DOHH2 (cell line): ENCODE measurements at regions not wholly inside any gene's neighbourhood (a gene's known extent, or its start where the extent isn't known, plus 50 kb on each side); places are given as distances from the start of the nearest gene placed in this dataset.
"Not testable (repeated sequence)": the region's sequence is repeated elsewhere in the genome, so short reads cannot be mapped to it uniquely, and the experiment has no call there.

Source experiments
- H3F3A ChIP-seq: fragments of 200-600 bp; sonication (generic), shearing (Covaris generic); 2 replicates; pipeline ENCODE4 v1.6.0; 2016; ENCODE audit warnings: antibody characterized with exemption, mild to moderate bottlenecking; ENCODE audit not compliant: control insufficient read depth, insufficient read depth
- H3K27ac ChIP-seq: fragments of 200-600 bp; sonication (generic); 2 replicates; pipeline ENCODE4 v1.5.1; 2014; ENCODE audit warnings: low read depth, mild to moderate bottlenecking, low read length, moderate library complexity
- H3K27me3 ChIP-seq: fragments of 200-600 bp; sonication (generic); 2 replicates; pipeline ENCODE4 v1.6.1; 2014; ENCODE audit warnings: mild to moderate bottlenecking, low read length, mixed read lengths; ENCODE audit not compliant: control insufficient read depth
- H3K36me3 ChIP-seq: fragments of 200-600 bp; sonication (generic); 2 replicates; pipeline ENCODE4 v1.6.1; 2014; ENCODE audit warnings: mild to moderate bottlenecking, low read length, moderate library complexity, mixed read lengths; ENCODE audit not compliant: control insufficient read depth
- H3K4me1 ChIP-seq: fragments of 200-600 bp; sonication (generic); 2 replicates; pipeline ENCODE4 v1.6.1; 2014; ENCODE audit warnings: mild to moderate bottlenecking, low read length, mixed read lengths; ENCODE audit not compliant: control insufficient read depth
- H3K4me2 ChIP-seq: fragments of 200-600 bp; sonication (generic); 2 replicates; pipeline ENCODE4 v1.6.0; 2014; ENCODE audit warnings: mild to moderate bottlenecking, low read length, moderate library complexity
- H3K4me3 ChIP-seq: fragments of 200-600 bp; sonication (generic); 2 replicates; pipeline ENCODE4 v1.5.1; 2014; ENCODE audit warnings: mild to moderate bottlenecking, low read length, mixed read lengths
- H3K79me2 ChIP-seq: fragments of 200-600 bp; sonication (generic); 2 replicates; pipeline ENCODE4 v1.6.1; 2014; ENCODE audit warnings: mild to moderate bottlenecking, low read length, mixed read lengths; ENCODE audit not compliant: control insufficient read depth
- H3K9me2 ChIP-seq: fragments of 200-600 bp; sonication (generic); replicated peaks from 2 replicates; pipeline ENCODE4 v1.6.1; 2014; ENCODE audit warnings: mild to moderate bottlenecking, low read length, mixed read lengths; ENCODE audit not compliant: control insufficient read depth
- H3K9me3 ChIP-seq: fragments of 200-600 bp; sonication (generic); 2 replicates; pipeline ENCODE4 v1.6.1; 2014; ENCODE audit warnings: antibody characterized with exemption, low read length, mixed read lengths; ENCODE audit not compliant: control insufficient read depth, insufficient read depth
- H4K20me1 ChIP-seq: fragments of 200-600 bp; sonication (generic); 2 replicates; pipeline ENCODE4 v1.6.0; 2014; ENCODE audit warnings: low read depth, mild to moderate bottlenecking, antibody characterized with exemption, low read length, moderate library complexity; ENCODE audit not compliant: control insufficient read depth, insufficient read depth
- CTCF ChIP-seq: fragments of 200-600 bp; sonication (generic); IDR thresholded peaks from one replicate; pipeline ENCODE4 v1.5.1; 2014; ENCODE audit warnings: antibody characterized with exemption, mild to moderate bottlenecking, low read depth, low read length; ENCODE audit not compliant: poor library complexity, severe bottlenecking
- EZH2phosphoT487 ChIP-seq: fragments of 200-600 bp; sonication (generic); IDR thresholded peaks from 2 replicates; pipeline ENCODE4 v1.6.1; 2017; ENCODE audit warnings: borderline replicate concordance, mild to moderate bottlenecking, antibody characterized with exemption, low read length, moderate library complexity, mixed read lengths

- no peaks in the 10 kb centered on the region for H3K36me3 ChIP-seq
- no peak overlapping the region for H3K4me2 ChIP-seq
- no peaks in the 10 kb centered on the region for H3K4me1 ChIP-seq
- no peak overlapping the region for H3K27ac ChIP-seq
- no peaks in the 10 kb centered on the region for H3F3A ChIP-seq
- no peaks in the 10 kb centered on the region for H4K20me1 ChIP-seq
- no peak overlapping the region for H3K4me3 ChIP-seq
- no peaks in the 10 kb centered on the region for H3K27me3 ChIP-seq
- H3K9me3 ChIP-seq: no peaks in the 10 kb centered on the region
- H3K79me2 ChIP-seq: no peaks in the 10 kb centered on the region
- H3K9me2 ChIP-seq: no peaks in the 10 kb centered on the region
- no peak for TF ChIP-seq CTCF
- TF ChIP-seq EZH2phosphoT487: no peak
Measured at GRCh38 chr14:40981247-40981646, 625.4 kb upstream of the LRFN5 start.

DNA sequence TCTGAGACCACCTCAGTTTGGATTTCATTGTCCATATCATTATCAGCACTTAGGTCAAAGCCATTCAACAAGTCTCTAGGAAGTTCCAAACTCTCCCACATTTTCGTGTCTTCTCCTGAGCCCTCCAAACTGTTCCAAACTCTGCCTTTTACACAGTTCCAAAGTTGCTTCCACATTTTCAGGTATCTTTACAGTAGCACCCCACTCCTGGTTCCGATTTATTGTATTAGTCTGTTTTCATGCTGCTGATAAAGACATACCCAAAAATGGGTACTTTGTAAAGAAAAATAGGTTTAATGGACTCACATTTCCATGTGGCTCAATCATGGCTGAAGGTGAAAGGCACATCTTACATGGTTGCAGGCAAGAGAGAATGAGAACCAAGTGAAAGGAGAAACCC is 646.4 kb upstream of the LRFN5 start:
- H4K20me1 ChIP-seq, H3K4me1 ChIP-seq, H3K4me2 ChIP-seq, H3K36me3 ChIP-seq, H3K9me2 ChIP-seq, H3K9me3 ChIP-seq, H3K79me2 ChIP-seq, H3F3A ChIP-seq, H3K27me3 ChIP-seq, H3K27ac ChIP-seq, H3K4me3 ChIP-seq: not testable (repeated sequence)

DNA sequence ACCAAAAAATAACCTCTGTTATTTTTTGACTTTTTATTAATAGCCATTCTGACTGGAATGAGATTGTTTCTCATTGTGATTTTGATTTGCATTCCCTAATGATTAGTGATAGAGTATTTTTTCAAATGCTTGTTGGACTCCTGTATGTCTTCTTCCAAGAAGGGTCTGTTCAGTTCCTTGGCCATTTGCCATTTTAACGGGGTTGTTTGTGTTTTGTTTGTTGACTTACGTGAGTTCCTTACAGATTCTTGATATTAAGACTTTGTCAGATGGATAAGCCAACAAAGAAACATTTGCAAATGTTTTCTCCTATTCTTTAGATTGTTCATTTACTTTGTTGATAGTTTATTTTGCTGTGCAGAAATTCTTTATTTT is 651.6 kb upstream of the LRFN5 start:
- H3F3A ChIP-seq: no peaks in the 10 kb centered on the region
- H3K9me2 ChIP-seq: no peaks in the 10 kb centered on the region
- no peak overlapping the region for H3K4me2 ChIP-seq
- no peaks in the 10 kb centered on the region for H3K79me2 ChIP-seq
- no peaks in the 10 kb centered on the region for H3K9me3 ChIP-seq
- H3K27ac ChIP-seq: no peak overlapping the region
- H3K4me3 ChIP-seq: no peak overlapping the region
- no peaks in the 10 kb centered on the region for H3K36me3 ChIP-seq
- no peaks in the 10 kb centered on the region for H3K27me3 ChIP-seq
- no peaks in the 10 kb centered on the region for H3K4me1 ChIP-seq
- H4K20me1 ChIP-seq: no peaks in the 10 kb centered on the region
- TF ChIP-seq CTCF: no peak
- TF ChIP-seq EZH2phosphoT487: no peak

DNA sequence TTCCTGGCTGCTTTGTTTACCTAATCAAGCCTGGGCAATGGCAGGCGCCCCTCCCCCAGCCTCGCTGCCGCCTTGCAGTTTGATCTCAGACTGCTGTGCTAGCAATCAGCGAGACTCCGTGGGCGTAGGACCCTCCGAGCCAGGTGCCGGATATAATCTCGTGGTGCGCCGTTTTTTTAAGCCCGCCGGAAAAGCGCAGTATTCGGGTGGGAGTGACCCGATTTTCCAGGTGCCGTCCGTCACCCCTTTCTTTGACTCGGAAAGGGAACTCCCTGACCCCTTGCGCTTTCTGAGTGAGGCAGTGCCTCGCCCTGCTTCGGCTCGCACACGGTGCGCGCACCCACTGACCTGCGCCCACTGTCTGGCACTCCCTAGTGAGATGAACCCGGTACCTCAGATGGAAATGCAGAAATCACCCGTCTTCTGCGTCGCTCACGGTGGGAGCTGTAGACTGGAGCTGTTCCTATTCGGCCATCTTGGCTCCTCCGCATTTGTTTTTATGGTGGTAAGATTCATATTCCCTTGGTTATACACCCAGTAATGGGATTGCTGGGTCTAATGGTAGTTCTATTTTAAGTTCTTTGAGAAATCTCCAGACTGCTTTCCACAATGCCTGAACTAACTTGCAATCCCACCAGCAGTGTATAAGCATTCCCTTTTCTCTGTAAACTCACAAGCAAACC is 652.1 kb upstream of the LRFN5 start:
- H3K4me2 ChIP-seq, H3K4me1 ChIP-seq, H3K27ac ChIP-seq, H3K4me3 ChIP-seq, H3K9me3 ChIP-seq, H4K20me1 ChIP-seq, H3K36me3 ChIP-seq, H3K27me3 ChIP-seq, H3F3A ChIP-seq, H3K9me2 ChIP-seq, H3K79me2 ChIP-seq: not testable (repeated sequence)
